ENCODE measurements at regions not wholly inside any gene's neighbourhood (a gene's known extent, or its start where the extent isn't known, plus 50 kb on each side); places are given as distances from the start of the nearest gene placed in this dataset.

DNA sequence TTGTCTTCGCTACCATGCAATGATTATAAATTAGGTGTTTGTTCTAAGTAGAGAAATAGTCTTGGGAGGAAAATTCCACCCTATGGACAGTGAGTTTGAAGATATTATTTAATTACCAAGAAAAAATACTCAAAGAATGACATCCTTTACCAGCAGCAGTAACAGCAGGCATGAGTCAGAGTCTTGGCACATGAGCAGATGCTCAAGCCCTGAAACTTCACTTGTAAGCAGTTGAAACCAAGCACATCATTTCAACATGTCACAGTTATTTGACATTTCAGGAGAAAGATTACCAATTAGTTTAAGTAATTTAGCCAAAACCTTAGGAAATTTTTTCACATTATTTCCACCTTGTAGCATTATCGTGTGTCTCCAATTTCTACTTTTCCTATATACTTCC is 99.2 kb downstream of the C12orf50 start:
- DNase-seq (ENCODE audit: low spot score): no peak

DNA sequence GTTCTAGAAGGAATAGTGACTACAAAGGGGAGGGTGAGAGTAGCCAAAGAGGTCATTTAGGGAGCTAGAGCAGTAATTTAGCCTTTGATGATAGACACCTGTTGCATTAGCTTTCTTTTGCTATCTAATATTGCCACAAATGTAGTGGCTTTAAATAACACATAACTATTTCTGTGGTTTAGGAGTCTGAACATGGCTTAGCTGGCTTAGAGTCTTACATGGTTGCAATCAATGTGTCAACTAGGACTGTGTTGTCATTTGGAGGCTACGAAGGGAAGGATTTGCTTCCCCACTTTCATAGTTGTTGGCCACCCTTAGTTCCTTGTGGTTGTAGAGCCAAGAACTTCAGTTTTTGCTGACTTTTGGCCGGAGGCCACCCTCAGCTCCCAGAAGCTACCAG is 99.9 kb downstream of the C12orf50 start:
- no peak for DNase-seq (ENCODE audit: low spot score)

DNA sequence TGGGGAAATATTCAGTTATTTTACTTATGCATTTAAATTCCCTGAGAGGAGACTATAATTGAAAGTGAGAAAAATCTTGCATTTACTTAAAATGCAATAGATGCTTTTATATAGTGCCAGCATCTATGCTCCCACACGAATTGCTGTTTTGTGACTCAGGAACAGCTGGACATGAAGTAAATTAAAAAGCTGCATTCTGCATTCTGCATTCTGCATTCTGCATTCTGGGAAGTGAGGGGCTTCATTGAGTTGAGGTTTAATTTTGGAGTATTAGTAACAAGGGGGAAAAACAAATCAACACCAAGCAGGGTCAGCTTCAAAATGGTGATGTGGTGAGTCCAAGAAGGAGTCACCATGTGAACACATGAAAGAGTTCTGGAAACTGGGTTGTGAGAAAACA is 101.2 kb downstream of the C12orf50 start:
- DNase-seq (ENCODE audit: low spot score): no peak

- no peak for DNase-seq (ENCODE audit: low spot score)
These were observed 104.2 kb downstream of the C12orf50 start for GRCh38 chr12:87925021-87925420.

DNA sequence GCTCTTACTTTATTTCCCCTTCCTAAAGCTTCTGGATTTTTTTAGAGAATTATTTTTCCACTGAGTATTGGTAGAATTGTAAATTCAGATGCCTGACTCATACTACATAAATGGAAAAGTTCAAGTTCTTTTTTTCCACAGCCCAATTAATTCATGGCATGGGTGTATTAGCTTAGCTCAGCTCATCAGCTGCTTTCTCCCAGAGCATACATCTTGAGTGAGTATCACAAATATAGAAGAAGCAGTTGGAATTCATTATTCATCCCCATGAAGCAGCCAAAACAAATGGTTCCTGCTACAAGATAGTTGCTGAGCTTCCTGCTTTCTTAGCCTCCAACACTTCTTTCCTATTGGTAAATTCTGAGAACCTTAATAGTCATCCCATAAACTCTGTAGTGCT is 105.1 kb downstream of the C12orf50 start:
- DNase-seq (ENCODE audit: low spot score): no peak

DNA sequence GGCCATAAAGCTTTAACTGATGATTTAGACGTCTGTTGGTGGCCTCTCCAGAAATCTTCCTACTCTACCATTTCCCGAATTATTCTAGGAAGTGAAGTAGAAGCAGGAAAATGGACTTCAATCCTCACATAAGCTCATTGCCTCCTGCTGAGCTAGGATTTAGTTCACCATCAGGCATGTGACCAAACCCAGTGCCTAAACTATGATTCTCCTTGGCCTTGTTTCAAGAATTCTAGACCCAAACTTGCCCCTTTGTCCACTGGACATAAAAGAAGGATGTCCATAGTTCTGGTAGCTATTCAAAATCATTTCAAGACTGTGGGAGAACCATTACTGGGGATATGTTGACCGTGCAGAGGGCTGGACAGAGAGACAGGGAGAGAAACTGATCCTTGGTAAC is 105.8 kb downstream of the C12orf50 start:
- DNase-seq (ENCODE audit: low spot score): no peak

DNA sequence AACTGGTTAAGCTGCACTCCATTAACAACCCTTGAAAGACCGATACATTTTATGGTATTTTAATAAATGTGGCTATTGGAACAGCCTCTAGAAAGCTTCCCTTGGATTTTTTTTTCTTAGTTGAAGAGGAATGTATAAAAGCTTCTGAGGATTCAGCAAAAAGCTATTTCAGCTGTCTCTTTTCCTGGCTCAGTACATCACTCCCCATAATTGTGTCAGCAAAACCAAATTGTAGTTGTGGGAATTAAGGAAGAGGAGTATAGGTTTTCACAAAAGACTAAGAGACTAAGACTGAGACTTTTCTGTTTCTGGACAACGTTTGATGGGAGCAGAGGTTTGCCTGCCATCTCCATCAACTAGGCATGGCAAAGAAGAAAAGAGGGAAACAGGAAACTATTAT is 106.5 kb downstream of the C12orf50 start:
- DNase-seq (ENCODE audit: low spot score): no peak

GRCh38 chr12:87921621-87922020 is 107.6 kb downstream of the C12orf50 start:
- DNase-seq (ENCODE audit: low spot score): no peak

DNA sequence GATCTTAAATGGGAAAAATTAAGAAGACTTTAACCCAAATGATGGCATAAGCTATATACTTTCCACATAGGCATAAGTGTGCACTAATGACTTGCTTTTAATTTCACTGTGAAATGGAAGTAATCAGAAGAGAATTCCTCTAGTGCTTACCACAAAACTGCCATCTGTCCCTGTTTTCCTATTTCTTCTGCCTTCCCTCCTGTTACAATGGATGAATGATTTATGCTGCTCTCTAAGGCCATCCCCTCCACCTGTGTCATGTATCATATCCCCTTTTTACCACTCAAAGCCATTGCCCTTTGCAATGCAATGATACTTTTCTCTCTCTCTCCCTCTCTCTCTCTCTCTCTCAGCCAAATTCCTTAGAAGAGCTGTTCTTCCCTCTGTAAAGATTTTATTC is 109.1 kb downstream of the C12orf50 start:
- no peak for DNase-seq (ENCODE audit: low spot score)

DNA sequence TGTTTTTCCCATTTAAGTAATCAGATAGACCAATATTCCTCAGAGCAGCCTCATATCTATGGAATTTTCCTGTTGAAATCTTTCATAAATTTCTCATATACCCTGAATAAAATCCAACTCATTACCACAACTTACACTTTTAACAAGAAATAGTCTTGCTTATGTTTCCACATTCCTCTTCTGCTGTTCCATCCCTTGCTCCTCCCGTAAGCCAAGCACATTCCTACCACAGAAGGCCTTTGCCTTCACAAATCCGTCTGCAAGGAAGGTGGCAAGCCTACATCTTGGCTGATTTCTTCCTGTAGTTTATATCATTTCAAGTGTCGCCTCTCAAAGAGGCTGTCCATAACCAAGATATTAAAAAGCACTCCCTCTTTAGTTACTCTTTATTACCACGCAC is 127.7 kb downstream of the C12orf50 start:
- no peak for DNase-seq (ENCODE audit: low spot score)

GRCh38 chr12:87897662-87898061 is 131.5 kb downstream of the C12orf50 start:
- DNase-seq (ENCODE audit: low spot score): no peak

- DNase-seq (ENCODE audit: low spot score): no peak
These were observed 145.4 kb downstream of the C12orf50 start for GRCh38 chr12:87883806-87884205.

DNA sequence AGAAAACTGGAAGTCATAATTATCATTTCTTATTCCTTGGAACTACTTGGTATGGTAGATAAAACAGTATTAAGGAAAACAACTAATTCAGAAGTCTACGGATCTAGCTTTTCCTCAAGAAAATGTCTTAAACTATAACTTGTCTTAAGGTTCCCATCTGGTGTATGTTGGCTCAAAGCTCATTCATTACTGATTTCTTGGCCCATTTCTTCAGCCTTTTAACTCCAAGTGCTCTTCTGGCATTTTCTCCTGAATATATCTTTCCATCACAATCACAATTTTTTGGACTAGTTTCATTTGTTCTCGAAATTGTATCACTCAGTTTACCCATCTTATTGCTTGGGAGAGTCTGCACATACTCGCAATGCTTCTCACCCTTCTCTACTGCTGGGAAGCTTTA is 150.1 kb downstream of the C12orf50 start:
- no peak for DNase-seq (ENCODE audit: low spot score)

GRCh38 chr12:87870493-87871460 is 158.4 kb downstream of the C12orf50 start:
- peak; percentile 5 for DNase-seq (ENCODE audit: low spot score)

DNA sequence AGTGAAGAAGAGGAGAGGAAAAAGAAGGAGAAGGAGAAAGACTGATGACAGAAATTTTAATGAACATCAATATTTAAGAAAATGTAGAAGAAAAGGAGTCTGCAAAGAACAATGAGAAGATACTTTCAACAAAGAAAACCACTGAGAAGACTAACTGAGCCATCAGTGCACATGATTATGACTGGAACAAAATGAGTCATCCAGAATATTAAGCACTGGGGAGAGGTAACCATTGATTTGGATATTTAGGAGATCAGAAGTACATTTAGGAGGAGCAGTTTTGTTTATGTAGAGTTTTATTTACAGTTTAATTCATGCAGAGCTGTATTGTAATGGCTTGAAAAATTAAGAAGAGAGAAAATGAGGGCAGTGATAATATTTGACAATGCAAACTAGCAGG is 159.1 kb downstream of the C12orf50 start:
- DNase-seq (ENCODE audit: low spot score): no peak

- DNase-seq (ENCODE audit: low spot score): no peak
These were observed 162.5 kb downstream of the C12orf50 start for GRCh38 chr12:87866578-87867292.

DNA sequence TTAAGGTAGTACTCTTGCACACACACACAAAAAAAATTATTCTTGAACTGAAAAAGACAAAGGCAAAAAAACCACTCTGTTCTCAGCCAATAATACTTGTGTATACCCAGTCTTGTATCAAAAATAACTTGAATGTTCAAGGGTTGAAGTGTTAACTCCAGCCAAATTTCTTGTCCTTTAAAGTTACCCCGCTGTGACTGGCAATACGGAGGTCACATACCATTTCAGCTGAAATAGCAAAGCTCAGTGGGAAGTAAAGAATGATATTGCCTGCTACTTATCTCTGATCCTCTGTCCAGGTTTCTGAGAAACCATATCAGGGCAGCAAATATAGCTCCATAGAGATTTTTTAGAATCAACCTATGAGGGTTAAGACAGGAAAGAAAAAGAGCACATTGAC is 167.4 kb downstream of the C12orf50 start:
- no peak for DNase-seq (ENCODE audit: low spot score)

- no peak for DNase-seq (ENCODE audit: low spot score)
These were observed 175.7 kb downstream of the C12orf50 start for GRCh38 chr12:87853448-87854003.

DNA sequence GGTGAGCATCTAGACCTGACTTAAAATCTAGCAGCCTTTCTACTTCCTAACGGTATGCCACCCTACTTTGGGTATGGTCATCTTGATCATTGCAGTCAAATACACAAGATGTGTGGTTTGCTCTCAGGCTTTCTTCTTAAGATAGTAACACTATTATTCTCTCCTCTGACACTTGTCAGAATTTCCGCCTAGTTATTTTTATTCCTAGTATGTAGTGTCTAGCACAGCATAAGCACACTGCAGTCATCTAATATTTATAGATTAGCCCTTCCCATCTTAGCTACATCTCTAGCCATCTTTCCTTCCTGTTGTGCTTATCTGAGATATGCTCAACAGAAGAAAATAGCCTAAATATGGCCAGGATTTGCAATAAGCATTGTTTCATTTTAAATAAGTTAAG is 180.1 kb downstream of the C12orf50 start:
- no peak for DNase-seq (ENCODE audit: low spot score)

DNA sequence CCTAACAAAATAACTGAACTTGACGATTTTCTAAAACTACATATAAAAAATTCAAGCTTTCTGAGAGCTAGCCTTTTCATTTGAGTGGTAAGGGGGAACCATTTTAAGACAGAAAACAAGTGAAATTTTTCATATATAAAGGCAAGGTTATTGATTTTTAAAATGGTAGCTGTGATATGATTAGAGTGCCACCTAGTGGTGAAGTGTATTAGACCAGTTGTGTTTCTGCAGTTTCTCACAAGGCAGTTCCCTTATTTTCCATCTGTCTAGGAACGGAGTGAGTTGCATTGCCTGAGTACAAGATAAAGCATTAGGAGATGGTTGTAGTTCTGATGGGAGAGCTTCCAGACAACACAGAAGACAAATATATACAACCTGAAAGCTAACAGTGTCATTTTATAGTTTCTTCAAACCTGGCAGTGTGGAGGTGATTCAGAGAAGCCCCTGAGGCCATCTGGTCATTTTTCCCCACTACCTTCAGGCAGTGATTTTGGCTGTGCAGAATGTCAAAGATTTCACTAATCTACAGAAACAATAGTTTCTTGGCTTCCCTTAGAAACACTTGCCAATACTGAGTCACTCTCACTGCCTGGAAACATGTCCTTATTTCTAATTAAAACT is 180.8 kb downstream of the C12orf50 start:
- DNase-seq (ENCODE audit: low spot score): peak; percentile 16

DNA sequence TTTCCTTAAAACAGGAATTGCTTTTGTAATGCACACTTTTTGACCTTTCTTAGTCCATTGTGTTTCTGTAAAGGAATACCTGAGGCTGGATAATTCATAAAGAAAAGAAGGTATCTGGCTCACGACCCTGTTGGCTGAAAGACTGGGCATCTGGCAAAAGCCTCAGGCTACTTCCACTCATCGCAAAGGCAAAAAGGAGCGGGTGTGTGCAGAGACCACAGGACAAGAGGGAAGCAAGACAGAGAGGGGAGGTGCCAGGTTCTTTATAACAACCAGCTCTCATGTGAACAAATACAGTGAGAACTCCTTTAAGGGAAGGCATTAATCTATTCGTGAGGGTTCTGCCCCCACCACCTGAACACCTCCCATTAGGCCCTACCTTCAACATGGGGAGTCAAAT is 182.1 kb downstream of the C12orf50 start:
- no peak for DNase-seq (ENCODE audit: low spot score)

DNA sequence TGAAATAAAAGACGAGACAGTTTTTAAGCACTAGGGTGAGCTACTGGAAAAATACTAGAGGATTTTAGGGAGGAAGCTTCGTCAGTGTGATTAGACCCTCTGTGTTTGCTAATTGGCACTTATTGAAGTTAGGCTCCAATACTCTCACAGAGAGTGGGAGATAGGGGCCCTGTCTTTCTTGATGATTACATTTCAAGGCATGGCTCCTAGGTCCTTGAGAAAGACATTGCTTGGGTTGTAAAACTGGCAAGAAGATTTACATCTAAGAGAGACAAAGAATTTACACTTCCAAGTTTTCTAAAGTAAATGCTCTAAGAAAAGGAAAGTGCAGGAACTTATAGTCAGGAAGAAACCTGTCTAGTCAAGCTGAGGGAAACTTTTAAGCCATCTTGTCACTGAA is 183.2 kb downstream of the C12orf50 start:
- no peak for DNase-seq (ENCODE audit: low spot score)

DNA sequence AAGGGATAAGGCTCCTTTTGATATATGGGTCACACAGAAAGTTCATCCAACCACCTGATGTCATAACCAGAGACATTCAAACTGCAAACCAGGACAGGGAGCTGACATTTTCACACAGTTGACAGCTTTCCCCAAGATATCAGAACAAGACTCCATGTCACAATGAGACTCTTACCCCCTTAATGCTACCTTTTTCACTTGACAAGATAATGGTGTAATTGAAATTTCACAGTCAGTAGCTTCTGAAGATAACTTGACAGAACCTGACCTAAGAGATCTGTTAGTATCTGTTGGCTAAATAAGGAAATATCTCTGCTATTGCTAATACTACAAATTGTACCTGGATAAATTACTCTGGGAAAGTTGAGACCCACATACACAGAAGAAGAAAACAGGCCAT is 187.3 kb downstream of the C12orf50 start:
- no peak for DNase-seq (ENCODE audit: low spot score)
